Upper lobe of right lung (tissue), 1 donor: ENCODE measurements at regions not wholly inside any gene's neighbourhood (a gene's known extent, or its start where the extent isn't known, plus 50 kb on each side); places are given as distances from the start of the nearest gene placed in this dataset.
A peak's percentile ranks its signal among the peaks of the same experiment; 100 is the strongest.

Source experiments
- ATAC-seq: fragments of 200-7000 bp; cut with Tn5 transposase; one replicate; pipeline ENCODE4 v1.9.1; 2020; ENCODE audit warnings: mild to moderate bottlenecking, moderate library complexity
- DNase-seq: peaks from one replicate; pipeline ENCODE4 v3.0.0-alpha.2; 2020
- H3K27ac ChIP-seq: fragments of 200-600 bp; one replicate; pipeline ENCODE4 v1.8.0; 2022
- H3K27me3 ChIP-seq: fragments of 200-600 bp; one replicate; pipeline ENCODE4 v1.8.0; 2022; ENCODE audit warnings: mild to moderate bottlenecking
- H3K36me3 ChIP-seq: fragments of 200-600 bp; one replicate; pipeline ENCODE4 v1.8.0; 2022
- H3K4me1 ChIP-seq: fragments of 200-600 bp; one replicate; pipeline ENCODE4 v1.8.0; 2022
- H3K4me3 ChIP-seq: fragments of 200-600 bp; one replicate; pipeline ENCODE4 v1.8.0; 2022; ENCODE audit warnings: mild to moderate bottlenecking
- H3K9me3 ChIP-seq: fragments of 200-600 bp; one replicate; pipeline ENCODE4 v1.8.0; 2022
- intact Hi-C: fragments of 100-400 bp; cut with DNase I; formaldehyde crosslinking; loops from one replicate; pipeline ENCODE4 v1.11.0; 2022
- TF ChIP-seq, protein P1 (sequence below): fragments of 200-600 bp; IDR thresholded peaks from one replicate; pipeline ENCODE4 v1.8.0; 2022; ENCODE audit warnings: antibody characterized with exemption
- donor health status: DM: no; HTN: yes; CAD: no; lungs with severe emphysema.

GRCh38 chr12:38159092-38159551, 157.5 kb upstream of the ALG10B start:
- DNase-seq (peak; percentile 55), ATAC-seq (no peak)
- H3K27ac ChIP-seq: no peak overlapping the region
- no peaks in the 10 kb centered on the region for H3K36me3 ChIP-seq
- H3K27me3 ChIP-seq: no peaks in the 10 kb centered on the region
- TF ChIP-seq, protein P1, sequence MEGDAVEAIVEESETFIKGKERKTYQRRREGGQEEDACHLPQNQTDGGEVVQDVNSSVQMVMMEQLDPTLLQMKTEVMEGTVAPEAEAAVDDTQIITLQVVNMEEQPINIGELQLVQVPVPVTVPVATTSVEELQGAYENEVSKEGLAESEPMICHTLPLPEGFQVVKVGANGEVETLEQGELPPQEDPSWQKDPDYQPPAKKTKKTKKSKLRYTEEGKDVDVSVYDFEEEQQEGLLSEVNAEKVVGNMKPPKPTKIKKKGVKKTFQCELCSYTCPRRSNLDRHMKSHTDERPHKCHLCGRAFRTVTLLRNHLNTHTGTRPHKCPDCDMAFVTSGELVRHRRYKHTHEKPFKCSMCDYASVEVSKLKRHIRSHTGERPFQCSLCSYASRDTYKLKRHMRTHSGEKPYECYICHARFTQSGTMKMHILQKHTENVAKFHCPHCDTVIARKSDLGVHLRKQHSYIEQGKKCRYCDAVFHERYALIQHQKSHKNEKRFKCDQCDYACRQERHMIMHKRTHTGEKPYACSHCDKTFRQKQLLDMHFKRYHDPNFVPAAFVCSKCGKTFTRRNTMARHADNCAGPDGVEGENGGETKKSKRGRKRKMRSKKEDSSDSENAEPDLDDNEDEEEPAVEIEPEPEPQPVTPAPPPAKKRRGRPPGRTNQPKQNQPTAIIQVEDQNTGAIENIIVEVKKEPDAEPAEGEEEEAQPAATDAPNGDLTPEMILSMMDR: no peak
- H3K4me1 ChIP-seq: no peaks in the 10 kb centered on the region
- H3K4me3 ChIP-seq: no peak overlapping the region
- no peaks in the 10 kb centered on the region for H3K9me3 ChIP-seq
- intact Hi-C loops: loop anchor here (10.0 kb wide), 1 partner anchor 146 kb away; no protein-coding TSS in a partner anchor

GRCh38 chr12:38159591-38160317, 156.8 kb upstream of the ALG10B start:
- no peaks in the 10 kb centered on the region for H3K27me3 ChIP-seq
- no peak overlapping the region for H3K4me3 ChIP-seq
- no peak for ATAC-seq
- DNase-seq: peak; percentile 57
- H3K4me1 ChIP-seq: no peaks in the 10 kb centered on the region
- no peak overlapping the region for H3K27ac ChIP-seq
- H3K9me3 ChIP-seq: no peaks in the 10 kb centered on the region
- intact Hi-C loops: loop anchor here (10.0 kb wide), 1 partner anchor 145 kb away; no protein-coding TSS in a partner anchor
- H3K36me3 ChIP-seq: no peaks in the 10 kb centered on the region
- TF ChIP-seq, protein P1: no peak

DNA sequence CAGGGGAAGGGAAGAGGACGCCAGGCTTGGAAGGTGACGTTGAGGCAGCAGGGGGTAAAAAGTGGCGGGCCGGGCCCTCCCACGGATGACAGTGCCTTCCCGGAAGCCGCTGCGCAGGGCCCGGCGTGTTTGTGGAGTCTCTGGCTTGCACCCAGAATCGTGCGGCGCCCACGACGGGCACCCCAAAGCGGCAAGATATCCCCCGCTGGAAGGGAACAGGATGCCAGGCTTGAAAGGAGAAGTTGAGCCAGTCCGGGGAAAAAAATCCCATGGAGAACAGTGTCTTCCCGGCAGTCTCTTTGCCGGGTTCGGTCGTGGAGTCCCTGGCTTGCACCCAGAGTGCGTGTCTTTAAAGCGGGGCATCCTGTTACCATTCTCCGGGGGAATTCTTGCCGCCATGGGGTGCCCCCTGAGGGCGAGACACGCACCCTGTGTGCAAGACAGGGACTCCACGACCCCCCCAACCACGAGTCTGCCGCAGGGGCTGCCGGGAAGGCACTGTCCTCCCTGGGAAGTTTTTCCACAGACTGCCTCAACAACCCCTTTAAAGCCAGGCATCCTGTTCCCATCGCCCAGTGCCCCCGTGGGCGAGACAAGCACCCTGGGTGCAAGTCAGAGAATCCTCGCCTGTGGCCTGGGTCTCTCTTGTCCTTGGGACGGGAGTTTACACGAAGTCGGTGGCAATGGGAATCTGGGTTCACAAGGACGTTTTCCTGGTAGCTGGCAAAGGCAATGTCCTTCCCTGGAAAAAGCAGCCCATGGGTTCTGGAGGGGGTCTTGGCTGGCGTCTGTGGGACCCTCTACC, 156.1 kb upstream of the ALG10B start:
- H3K27ac ChIP-seq: no peak overlapping the region
- intact Hi-C loops: no loop called here
- H3K9me3 ChIP-seq: no peaks in the 10 kb centered on the region
- no peaks in the 10 kb centered on the region for H3K4me1 ChIP-seq
- peak; percentile 54 for DNase-seq
- no peak overlapping the region for H3K4me3 ChIP-seq
- no peaks in the 10 kb centered on the region for H3K27me3 ChIP-seq
- no peaks in the 10 kb centered on the region for H3K36me3 ChIP-seq
- no peak for ATAC-seq
- TF ChIP-seq, protein P1: no peak

- Histone ChIP-seq H3K36me3 (no peaks in the 10 kb centered on the region), H3K27ac (no peak overlapping the region), H3K4me3 (no peak overlapping the region), H3K27me3 (no peaks in the 10 kb centered on the region), H3K4me1 (no peaks in the 10 kb centered on the region), H3K9me3 (no peaks in the 10 kb centered on the region)
- TF ChIP-seq, protein P1: no peak
- intact Hi-C loops: no loop called here
- DNase-seq: peak; percentile 54
- no peak for ATAC-seq
Measured at GRCh38 chr12:38161123-38162000, 155.2 kb upstream of the ALG10B start.

- Histone ChIP-seq H3K36me3 (no peaks in the 10 kb centered on the region), H3K4me1 (no peaks in the 10 kb centered on the region), H3K9me3 (no peaks in the 10 kb centered on the region), H3K27me3 (no peaks in the 10 kb centered on the region), H3K4me3 (no peak overlapping the region), H3K27ac (no peak overlapping the region)
- peak; percentile 49 for DNase-seq
- TF ChIP-seq, protein P1: no peak
- intact Hi-C loops: no loop called here
- no peak for ATAC-seq
Measured at GRCh38 chr12:38162013-38162412, 154.6 kb upstream of the ALG10B start.
